Colonic mucosa (tissue), 4 donors: ENCODE measurements at regions not wholly inside any gene's neighbourhood (a gene's known extent, or its start where the extent isn't known, plus 50 kb on each side); places are given as distances from the start of the nearest gene placed in this dataset.

ENCODE experiments used
- DNase-seq: peaks from one replicate; pipeline ENCODE4 v3.0.0-alpha.2; 2020
- H3K27ac ChIP-seq: fragments of 200-600 bp; one replicate; pipeline ENCODE4 v1.8.0; 2021
- H3K27me3 ChIP-seq: fragments of 200-600 bp; one replicate; pipeline ENCODE4 v1.8.0; 2021
- H3K36me3 ChIP-seq: fragments of 200-600 bp; one replicate; pipeline ENCODE4 v1.8.0; 2021
- H3K4me1 ChIP-seq: fragments of 200-600 bp; one replicate; pipeline ENCODE4 v1.8.0; 2021; ENCODE audit warnings: mild to moderate bottlenecking
- H3K4me3 ChIP-seq: fragments of 200-600 bp; one replicate; pipeline ENCODE4 v1.8.0; 2021
- H3K9ac ChIP-seq, 2 donors: one replicate each; pipeline ENCODE4 v1.7.0; 2013; ENCODE audit warnings: control low read depth in 2 of 2, low read depth in 2 of 2, low read length in 2 of 2
- H3K9me3 ChIP-seq: fragments of 200-600 bp; one replicate; pipeline ENCODE4 v1.8.0; 2021
- CTCF ChIP-seq: fragments of 200-600 bp; IDR thresholded peaks from one replicate; pipeline ENCODE4 v1.8.0; 2022; ENCODE audit warnings: antibody characterized with exemption, mild to moderate bottlenecking
- intact Hi-C: fragments of 100-400 bp; cut with DNase I; formaldehyde crosslinking; loops from one replicate; pipeline ENCODE4 v1.14.1; 2022
- donor health status: healthy.
- donor health status: DM: no; HTN: no; CAD: no.
- donor health status: DM: no; HTN: no; CAD: no.

GRCh38 chr5:156271569-156271968, 55.4 kb upstream of the SGCD start:
- Histone ChIP-seq H3K9me3 (no peaks in the 10 kb centered on the region), H3K27me3 (no peaks in the 10 kb centered on the region), H3K36me3 (no peaks in the 10 kb centered on the region), H3K4me1 (no peaks in the 10 kb centered on the region), H3K27ac (no peak overlapping the region), H3K9ac (no peak overlapping the region), H3K4me3 (no peak overlapping the region)
- no peak for DNase-seq
- intact Hi-C loops: no loop called here
- TF ChIP-seq CTCF: no peak

GRCh38 chr5:156272139-156272538, 54.8 kb upstream of the SGCD start:
- no peak for TF ChIP-seq CTCF
- H3K4me1 ChIP-seq: no peaks in the 10 kb centered on the region
- no peak overlapping the region for H3K27ac ChIP-seq
- no peaks in the 10 kb centered on the region for H3K9me3 ChIP-seq
- no peak overlapping the region for H3K4me3 ChIP-seq
- no peak overlapping the region for H3K9ac ChIP-seq
- no peaks in the 10 kb centered on the region for H3K27me3 ChIP-seq
- intact Hi-C loops: no loop called here
- H3K36me3 ChIP-seq: no peaks in the 10 kb centered on the region
- DNase-seq: no peak

- H3K4me3 ChIP-seq: no peak overlapping the region
- no peak overlapping the region for H3K9ac ChIP-seq
- no peak for TF ChIP-seq CTCF
- intact Hi-C loops: no loop called here
- H3K36me3 ChIP-seq: no peaks in the 10 kb centered on the region
- no peaks in the 10 kb centered on the region for H3K27me3 ChIP-seq
- no peaks in the 10 kb centered on the region for H3K4me1 ChIP-seq
- no peaks in the 10 kb centered on the region for H3K9me3 ChIP-seq
- H3K27ac ChIP-seq: no peak overlapping the region
- DNase-seq: no peak
Observed at GRCh38 chr5:156273325-156273724, 53.6 kb upstream of the SGCD start.

GRCh38 chr5:156274453-156274852, 52.5 kb upstream of the SGCD start:
- H3K27me3 ChIP-seq: no peaks in the 10 kb centered on the region
- intact Hi-C loops: no loop called here
- TF ChIP-seq CTCF: no peak
- H3K4me1 ChIP-seq: no peaks in the 10 kb centered on the region
- DNase-seq: no peak
- H3K9ac ChIP-seq: no peak overlapping the region
- H3K9me3 ChIP-seq: no peaks in the 10 kb centered on the region
- H3K27ac ChIP-seq: no peak overlapping the region
- H3K4me3 ChIP-seq: no peak overlapping the region
- no peaks in the 10 kb centered on the region for H3K36me3 ChIP-seq
